SK-N-MC (cell line): ENCODE measurements at regions not wholly inside any gene's neighbourhood (a gene's known extent, or its start where the extent isn't known, plus 50 kb on each side); places are given as distances from the start of the nearest gene placed in this dataset.

Experiments
- EZH2 ChIP-seq: fragments of 200-600 bp; sonication (generic); IDR thresholded peaks from one replicate; pipeline ENCODE4 v1.6.1; 2017; ENCODE audit warnings: antibody characterized with exemption
- FOXP2 ChIP-seq: optimal IDR thresholded peaks from 2 replicates; pipeline ENCODE3; 2011; ENCODE audit warnings: mild to moderate bottlenecking, moderate library complexity; ENCODE audit not compliant: insufficient read depth; ENCODE audit errors: extremely low read length, control extremely low read depth
- POLR2AphosphoS5 ChIP-seq: IDR thresholded peaks from 2 replicates; pipeline ENCODE4 v1.6.1; 2012; ENCODE audit warnings: mild to moderate bottlenecking, low read depth, low read length, borderline replicate concordance

DNA sequence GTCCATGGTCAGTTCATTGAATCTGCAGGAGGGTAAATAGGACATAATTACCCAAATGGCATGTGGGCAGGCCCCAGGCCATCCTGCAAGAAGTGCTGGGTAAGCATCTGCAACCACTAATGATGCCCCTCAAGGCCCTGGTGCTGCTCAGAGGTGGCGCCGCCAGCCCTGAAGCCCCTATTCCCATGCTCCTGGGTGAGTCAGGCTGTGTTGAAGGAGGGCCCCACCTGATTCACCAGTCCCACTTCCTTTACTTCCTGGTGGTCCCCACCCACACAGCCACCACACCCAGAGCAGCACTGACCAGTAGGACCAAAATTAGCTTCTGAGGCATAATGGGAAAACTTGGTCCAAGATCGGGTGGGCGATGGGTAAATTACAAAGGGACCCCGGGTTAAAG lies 120.4 kb upstream of the SPRY4 start:
- TF ChIP-seq POLR2AphosphoS5 (no peak), EZH2 (no peak), FOXP2 (no peak)
